BLaER1 treated with 17β-estradiol and CSF1 and Interleukin-3, amounts not matched to agents 10 nM and 100 nM (cell line): ENCODE measurements at regions not wholly inside any gene's neighbourhood (a gene's known extent, or its start where the extent isn't known, plus 50 kb on each side); places are given as distances from the start of the nearest gene placed in this dataset.

Experiments used
- H3K27ac ChIP-seq, 11 experiments: shearing (Covaris generic); formaldehyde crosslinking; 2 replicates each; pipeline ENCODE4 v1.8.1; 2022
- H3K27me3 ChIP-seq, 11 experiments: shearing (Covaris generic); formaldehyde crosslinking; 2 replicates each; pipeline ENCODE4 v1.8.1; 2022
- H3K36me3 ChIP-seq, 11 experiments: shearing (Covaris generic); formaldehyde crosslinking; 2 replicates each; pipeline ENCODE4 v1.8.1; 2022
- H3K4me1 ChIP-seq, 10 experiments: shearing (Covaris generic); formaldehyde crosslinking; 2 replicates each; pipeline ENCODE4 v1.8.1; 2022
- H3K4me2 ChIP-seq, 11 experiments: shearing (Covaris generic); formaldehyde crosslinking; 2 replicates each; pipeline ENCODE4 v1.8.1; 2022
- H3K4me3 ChIP-seq, 10 experiments: shearing (Covaris generic); formaldehyde crosslinking; 2 replicates each; pipeline ENCODE4 v1.8.1; 2022
- H3K9ac ChIP-seq, 11 experiments: shearing (Covaris generic); formaldehyde crosslinking; 2 replicates each; pipeline ENCODE4 v1.8.1; 2022
- H3K9me3 ChIP-seq, 11 experiments: shearing (Covaris generic); formaldehyde crosslinking; replicated peaks in 1 of 11; 2 replicates each; pipeline ENCODE4 v1.8.1; 2022
- H4K20me1 ChIP-seq, 11 experiments: shearing (Covaris generic); formaldehyde crosslinking; 2 replicates each; pipeline ENCODE4 v1.8.1; 2022
- Cebpa-rat ChIP-seq, 11 experiments: shearing (Covaris generic); IDR thresholded peaks; 2 replicates each; pipeline ENCODE4 v1.8.1; 2022

- Histone ChIP-seq H3K36me3 (no peaks in the 10 kb centered on the region), H3K9ac (no peak overlapping the region), H3K27ac (no peak overlapping the region), H4K20me1 (no peaks in the 10 kb centered on the region), H3K4me1 (peaks cover 0 to 11% (median 4%) of the 10 kb centered on the region in 10 experiments; a peak in 6 of 20 replicates), H3K27me3 (no peaks in the 10 kb centered on the region), H3K4me2 (peak overlapping the region in 8 of 11 experiments; percentile 12 to 50 (median 36); a peak in 11 of 22 replicates), H3K4me3 (no peak overlapping the region), H3K9me3 (peaks cover 0 to 7% (median 0%) of the 10 kb centered on the region in 11 experiments; a peak in 1 of 22 replicates)
- no peak for TF ChIP-seq Cebpa-rat (IDR thresholded peaks at IDR 0.05)
Observed at GRCh38 chr14:54132496-54132895, 175.9 kb upstream of the BMP4 start.

DNA sequence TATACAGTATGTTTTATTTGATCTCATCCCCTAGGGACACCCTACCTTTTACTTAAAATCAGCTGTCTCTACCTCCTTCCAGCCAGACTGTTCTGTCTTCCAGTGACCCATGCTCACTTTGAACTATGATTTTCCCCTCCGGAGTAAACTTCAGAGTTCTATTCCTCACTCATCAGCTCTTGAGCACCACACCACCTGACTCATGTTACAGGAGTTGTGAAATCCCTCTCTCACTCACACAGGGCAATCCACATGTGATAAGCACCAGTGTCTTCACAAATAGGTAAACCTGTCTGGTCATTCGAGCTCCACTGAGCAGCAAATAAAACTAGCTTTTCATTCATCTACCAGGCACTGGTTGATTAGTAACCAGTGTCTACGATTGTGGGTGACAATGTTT, 177.3 kb upstream of the BMP4 start:
- no peak for TF ChIP-seq Cebpa-rat (IDR thresholded peaks at IDR 0.05)
- no peak overlapping the region for H3K9ac ChIP-seq
- no peaks in the 10 kb centered on the region for H3K27me3 ChIP-seq
- no peak overlapping the region for H3K4me2 ChIP-seq
- H3K4me3 ChIP-seq: no peak overlapping the region
- peaks cover 0 to 11% (median 4%) of the 10 kb centered on the region in 10 experiments; a peak in 6 of 20 replicates for H3K4me1 ChIP-seq
- H4K20me1 ChIP-seq: no peaks in the 10 kb centered on the region
- peaks cover 0 to 6% (median 0%) of the 10 kb centered on the region in 11 experiments; a peak in 1 of 22 replicates for H3K9me3 ChIP-seq
- H3K36me3 ChIP-seq: no peaks in the 10 kb centered on the region
- no peak overlapping the region for H3K27ac ChIP-seq

DNA sequence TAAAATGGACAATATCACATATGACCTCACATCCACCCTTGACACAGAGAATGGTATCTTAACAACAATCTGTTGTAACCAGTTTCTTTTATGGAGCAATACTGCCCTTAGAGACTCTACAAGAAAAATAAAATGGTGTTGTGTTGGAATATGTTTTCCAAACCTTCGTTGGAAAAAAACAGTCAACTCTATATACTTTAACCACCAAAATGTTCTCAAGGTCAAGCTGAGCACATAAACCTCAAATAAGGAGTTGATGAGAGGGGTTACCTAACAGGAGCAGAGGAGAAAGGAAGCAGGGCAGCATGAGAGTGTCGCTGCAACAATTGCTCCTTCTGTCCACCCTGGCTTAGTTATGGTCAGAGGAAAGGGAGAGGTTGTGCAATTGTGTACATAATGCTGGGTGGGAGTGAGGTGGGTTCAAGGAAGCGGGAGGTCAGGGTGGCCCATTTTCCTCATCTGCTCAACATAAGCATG, 179.2 kb upstream of the BMP4 start:
- Histone ChIP-seq H3K27ac (no peak overlapping the region), H4K20me1 (no peaks in the 10 kb centered on the region), H3K4me1 (peaks cover 0 to 11% (median 4%) of the 10 kb centered on the region in 10 experiments; a peak in 6 of 20 replicates), H3K4me2 (no peak overlapping the region), H3K36me3 (no peaks in the 10 kb centered on the region), H3K4me3 (no peak overlapping the region), H3K27me3 (no peaks in the 10 kb centered on the region), H3K9me3 (0 out of 22 replicates have a peak, but pooled peaks cover 0 to 3% (median 0%) of the 10 kb centered on the region in 11 experiments), H3K9ac (no peak overlapping the region)
- no peak for TF ChIP-seq Cebpa-rat (IDR thresholded peaks at IDR 0.05)

DNA sequence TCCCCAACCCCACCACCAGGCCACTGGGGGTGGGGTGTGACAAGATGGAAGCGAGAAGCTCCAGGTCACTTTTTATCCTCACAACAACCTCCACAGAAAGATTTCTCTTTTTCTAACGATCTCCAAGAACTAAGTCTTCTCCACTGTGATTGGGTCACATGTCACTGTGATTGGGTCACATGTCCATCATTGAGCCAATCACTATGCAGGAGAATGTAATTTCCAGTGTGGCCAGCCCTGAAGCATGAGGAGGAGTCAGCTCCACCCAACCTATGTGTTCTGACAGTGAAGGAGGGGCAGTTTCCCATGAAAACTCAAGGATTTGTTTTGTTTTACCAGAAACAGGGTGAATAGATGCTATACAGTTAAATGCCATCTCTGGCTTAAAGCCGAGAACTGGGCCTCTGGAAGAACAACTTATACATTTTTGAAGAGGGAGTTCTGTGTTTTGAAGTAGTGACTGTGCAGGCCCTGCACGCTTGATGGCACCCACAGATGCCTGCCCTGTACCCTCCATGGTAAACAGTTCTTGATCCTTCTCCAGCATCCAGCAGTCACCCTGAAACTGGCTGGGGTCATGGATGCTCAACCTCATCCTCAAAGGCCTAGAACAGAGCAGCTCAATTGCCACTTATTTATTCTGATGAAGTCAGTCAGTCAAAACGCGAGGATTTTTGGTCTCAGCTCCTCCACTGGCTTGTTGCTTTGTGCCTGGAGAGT, 180.4 kb upstream of the BMP4 start:
- no peak overlapping the region for H3K27ac ChIP-seq
- H3K9me3 ChIP-seq: 0 out of 22 replicates have a peak, but pooled peaks cover 0 to 3% (median 0%) of the 10 kb centered on the region in 11 experiments
- H4K20me1 ChIP-seq: no peaks in the 10 kb centered on the region
- no peaks in the 10 kb centered on the region for H3K36me3 ChIP-seq
- no peaks in the 10 kb centered on the region for H3K27me3 ChIP-seq
- H3K4me3 ChIP-seq: no peak overlapping the region
- peaks cover 0 to 11% (median 4%) of the 10 kb centered on the region in 10 experiments; a peak in 6 of 20 replicates for H3K4me1 ChIP-seq
- H3K9ac ChIP-seq: no peak overlapping the region
- no peak overlapping the region for H3K4me2 ChIP-seq
- no peak for TF ChIP-seq Cebpa-rat (IDR thresholded peaks at IDR 0.05)

- no peak overlapping the region for H3K9ac ChIP-seq
- H4K20me1 ChIP-seq: no peaks in the 10 kb centered on the region
- 0 out of 22 replicates have a peak, but pooled peaks cover 0 to 3% (median 0%) of the 10 kb centered on the region in 11 experiments for H3K9me3 ChIP-seq
- H3K4me3 ChIP-seq: no peak overlapping the region
- H3K27me3 ChIP-seq: no peaks in the 10 kb centered on the region
- H3K36me3 ChIP-seq: no peaks in the 10 kb centered on the region
- no peak overlapping the region for H3K27ac ChIP-seq
- H3K4me1 ChIP-seq: peaks cover 0 to 7% (median 1%) of the 10 kb centered on the region in 10 experiments; a peak in 6 of 20 replicates
- H3K4me2 ChIP-seq: no peak overlapping the region
- TF ChIP-seq Cebpa-rat (IDR thresholded peaks at IDR 0.05): no peak
Observed at GRCh38 chr14:54137614-54137961, 181.0 kb upstream of the BMP4 start.

GRCh38 chr14:54138024-54138353, 181.4 kb upstream of the BMP4 start:
- H3K4me2 ChIP-seq: no peak overlapping the region
- TF ChIP-seq Cebpa-rat (IDR thresholded peaks at IDR 0.05): no peak
- H4K20me1 ChIP-seq: no peaks in the 10 kb centered on the region
- H3K27ac ChIP-seq: no peak overlapping the region
- H3K4me1 ChIP-seq: peaks cover 0 to 2% (median 0%) of the 10 kb centered on the region in 10 experiments; a peak in 1 of 20 replicates
- H3K27me3 ChIP-seq: no peaks in the 10 kb centered on the region
- H3K9ac ChIP-seq: no peak overlapping the region
- H3K4me3 ChIP-seq: no peak overlapping the region
- H3K36me3 ChIP-seq: no peaks in the 10 kb centered on the region
- 0 out of 22 replicates have a peak, but pooled peaks cover 0 to 3% (median 0%) of the 10 kb centered on the region in 11 experiments for H3K9me3 ChIP-seq

- H3K36me3 ChIP-seq: no peaks in the 10 kb centered on the region
- H3K9me3 ChIP-seq: 0 out of 22 replicates have a peak, but pooled peaks cover 0 to 3% (median 0%) of the 10 kb centered on the region in 11 experiments
- no peaks in the 10 kb centered on the region for H3K27me3 ChIP-seq
- no peak overlapping the region for H3K4me2 ChIP-seq
- TF ChIP-seq Cebpa-rat (IDR thresholded peaks at IDR 0.05): no peak
- H3K9ac ChIP-seq: no peak overlapping the region
- no peaks in the 10 kb centered on the region for H3K4me1 ChIP-seq
- H4K20me1 ChIP-seq: no peaks in the 10 kb centered on the region
- no peak overlapping the region for H3K4me3 ChIP-seq
- H3K27ac ChIP-seq: no peak overlapping the region
Observed at GRCh38 chr14:54138354-54139038, 181.9 kb upstream of the BMP4 start.

GRCh38 chr14:54140551-54140950, 183.9 kb upstream of the BMP4 start:
- Histone ChIP-seq H3K36me3 (no peaks in the 10 kb centered on the region), H3K9ac (no peak overlapping the region), H3K4me1 (peaks cover 1 to 6% (median 3%) of the 10 kb centered on the region in 10 experiments; a peak in 17 of 20 replicates), H3K9me3 (0 out of 22 replicates have a peak, but pooled peaks cover 0 to 3% (median 0%) of the 10 kb centered on the region in 11 experiments), H3K4me2 (no peak overlapping the region), H3K27me3 (no peaks in the 10 kb centered on the region), H4K20me1 (no peaks in the 10 kb centered on the region), H3K4me3 (no peak overlapping the region), H3K27ac (no peak overlapping the region)
- TF ChIP-seq Cebpa-rat (IDR thresholded peaks at IDR 0.05): no peak

GRCh38 chr14:54146601-54147000, 190.0 kb upstream of the BMP4 start:
- H3K9ac ChIP-seq: no peak overlapping the region
- peaks cover 9 to 26% (median 21%) of the 10 kb centered on the region in 10 experiments; a peak in 19 of 20 replicates for H3K4me1 ChIP-seq
- H4K20me1 ChIP-seq: no peaks in the 10 kb centered on the region
- H3K27ac ChIP-seq: peak overlapping the region in 5 of 11 experiments; percentile 21 to 59 (median 45); a peak in 6 of 22 replicates
- H3K9me3 ChIP-seq: peaks cover 20 to 42% (median 32%) of the 10 kb centered on the region in 11 experiments
- TF ChIP-seq Cebpa-rat (IDR thresholded peaks at IDR 0.05): no peak
- H3K27me3 ChIP-seq: no peaks in the 10 kb centered on the region
- H3K4me2 ChIP-seq: peak overlapping the region; percentile 10 to 68 (median 54); a peak in 20 of 22 replicates
- no peak overlapping the region for H3K4me3 ChIP-seq
- H3K36me3 ChIP-seq: no peaks in the 10 kb centered on the region
